ENCODE measurements at regions not wholly inside any gene's neighbourhood (a gene's known extent, or its start where the extent isn't known, plus 50 kb on each side); places are given as distances from the start of the nearest gene placed in this dataset.
A peak's percentile ranks its signal among the peaks of the same experiment; 100 is the strongest.

GRCh38 chr16:26765087-26765486 is 301.6 kb upstream of the C16orf82 start:
- H3K36me3 Mint-ChIP-seq: peaks cover 3% of the 10 kb centered on the region
- H3K27me3 Mint-ChIP-seq: peaks cover 9% of the 10 kb centered on the region
- no peak overlapping the region for H3K27ac Mint-ChIP-seq
- no peaks in the 10 kb centered on the region for H3K4me1 Mint-ChIP-seq
- H3K9me3 Mint-ChIP-seq: peaks cover 2 to 11% (median 7%) of the 10 kb centered on the region in 3 donors
- no peak overlapping the region for H3K4me3 Mint-ChIP-seq

GRCh38 chr16:26768385-26769010 is 298.2 kb upstream of the C16orf82 start:
- no peak overlapping the region for H3K4me3 Mint-ChIP-seq
- H3K27me3 Mint-ChIP-seq: peaks cover 11% of the 10 kb centered on the region
- peak overlapping the region in 1 of 3 donors; percentile 51 for H3K27ac Mint-ChIP-seq
- no peaks in the 10 kb centered on the region for H3K4me1 Mint-ChIP-seq
- H3K9me3 Mint-ChIP-seq: peaks cover 1 to 12% (median 7%) of the 10 kb centered on the region in 3 donors
- H3K36me3 Mint-ChIP-seq: peaks cover 3% of the 10 kb centered on the region

- Mint-ChIP-seq H3K27me3 (peaks cover 13% of the 10 kb centered on the region), H3K4me1 (no peaks in the 10 kb centered on the region), H3K27ac (no peak overlapping the region), H3K4me3 (no peak overlapping the region), H3K36me3 (peaks cover 3% of the 10 kb centered on the region), H3K9me3 (peaks cover 3 to 16% (median 11%) of the 10 kb centered on the region in 3 donors)
These were observed 296.2 kb upstream of the C16orf82 start for GRCh38 chr16:26770547-26770946.

- H3K27ac Mint-ChIP-seq: no peak overlapping the region
- H3K4me3 Mint-ChIP-seq: no peak overlapping the region
- peaks cover 3% of the 10 kb centered on the region for H3K36me3 Mint-ChIP-seq
- H3K27me3 Mint-ChIP-seq: peaks cover 9% of the 10 kb centered on the region
- H3K4me1 Mint-ChIP-seq: no peaks in the 10 kb centered on the region
- H3K9me3 Mint-ChIP-seq: peaks cover 3 to 11% (median 11%) of the 10 kb centered on the region in 3 donors
These were observed 294.2 kb upstream of the C16orf82 start for GRCh38 chr16:26772503-26772902.

- Mint-ChIP-seq H3K27me3 (peaks cover 6% of the 10 kb centered on the region), H3K36me3 (no peaks in the 10 kb centered on the region), H3K4me1 (no peaks in the 10 kb centered on the region), H3K4me3 (no peak overlapping the region), H3K27ac (no peak overlapping the region), H3K9me3 (peaks cover 3 to 11% (median 5%) of the 10 kb centered on the region in 3 donors)
These were observed 288.9 kb upstream of the C16orf82 start for GRCh38 chr16:26777821-26778220.

- H3K4me1 Mint-ChIP-seq: no peaks in the 10 kb centered on the region
- H3K27ac Mint-ChIP-seq: no peak overlapping the region
- no peaks in the 10 kb centered on the region for H3K36me3 Mint-ChIP-seq
- peaks cover 0 to 2% (median 0%) of the 10 kb centered on the region in 3 donors for H3K9me3 Mint-ChIP-seq
- H3K4me3 Mint-ChIP-seq: no peak overlapping the region
- H3K27me3 Mint-ChIP-seq: peaks cover 8% of the 10 kb centered on the region
These were observed 278.8 kb upstream of the C16orf82 start for GRCh38 chr16:26787924-26788323.

- H3K9me3 Mint-ChIP-seq: peaks cover 0 to 2% (median 0%) of the 10 kb centered on the region in 3 donors
- no peak overlapping the region for H3K27ac Mint-ChIP-seq
- H3K27me3 Mint-ChIP-seq: peaks cover 4% of the 10 kb centered on the region
- no peaks in the 10 kb centered on the region for H3K36me3 Mint-ChIP-seq
- H3K4me3 Mint-ChIP-seq: no peak overlapping the region
- no peaks in the 10 kb centered on the region for H3K4me1 Mint-ChIP-seq
These were observed 275.6 kb upstream of the C16orf82 start for GRCh38 chr16:26791169-26791568.

GRCh38 chr16:26795184-26795583 is 271.5 kb upstream of the C16orf82 start:
- Mint-ChIP-seq H3K4me3 (no peak overlapping the region), H3K27ac (no peak overlapping the region), H3K9me3 (no peaks in the 10 kb centered on the region), H3K36me3 (no peaks in the 10 kb centered on the region), H3K27me3 (peaks cover 2% of the 10 kb centered on the region), H3K4me1 (no peaks in the 10 kb centered on the region)

GRCh38 chr16:26801628-26802027 is 265.1 kb upstream of the C16orf82 start:
- no peaks in the 10 kb centered on the region for H3K4me1 Mint-ChIP-seq
- peaks cover 1% of the 10 kb centered on the region for H3K27me3 Mint-ChIP-seq

GRCh38 chr16:26802440-26802839 is 264.3 kb upstream of the C16orf82 start:
- Mint-ChIP-seq H3K27ac (no peak overlapping the region), H3K4me3 (no peak overlapping the region), H3K27me3 (peaks cover 1% of the 10 kb centered on the region), H3K4me1 (no peaks in the 10 kb centered on the region), H3K9me3 (peaks cover 0 to 5% (median 0%) of the 10 kb centered on the region in 3 donors), H3K36me3 (no peaks in the 10 kb centered on the region)

More at GRCh38 chr16:26801628-26802027, 265.1 kb upstream of the C16orf82 start:
- H3K9me3 Mint-ChIP-seq: peaks cover 0 to 5% (median 0%) of the 10 kb centered on the region in 3 donors
- no peaks in the 10 kb centered on the region for H3K36me3 Mint-ChIP-seq
- no peak overlapping the region for H3K27ac Mint-ChIP-seq
- H3K4me3 Mint-ChIP-seq: no peak overlapping the region

- no peaks in the 10 kb centered on the region for H3K36me3 Mint-ChIP-seq
- H3K27me3 Mint-ChIP-seq: peaks cover 1% of the 10 kb centered on the region
- no peak overlapping the region for H3K4me3 Mint-ChIP-seq
- H3K4me1 Mint-ChIP-seq: no peaks in the 10 kb centered on the region
- no peak overlapping the region for H3K27ac Mint-ChIP-seq
- peaks cover 0 to 5% (median 0%) of the 10 kb centered on the region in 3 donors for H3K9me3 Mint-ChIP-seq
These were observed 263.8 kb upstream of the C16orf82 start for GRCh38 chr16:26802965-26803364.

GRCh38 chr16:26806657-26807056 is 260.1 kb upstream of the C16orf82 start:
- Mint-ChIP-seq H3K27me3 (peaks cover 1% of the 10 kb centered on the region), H3K9me3 (peaks cover 0 to 5% (median 2%) of the 10 kb centered on the region in 3 donors), H3K27ac (no peak overlapping the region), H3K4me3 (no peak overlapping the region), H3K4me1 (no peaks in the 10 kb centered on the region), H3K36me3 (peaks cover 2% of the 10 kb centered on the region)

GRCh38 chr16:26809461-26809860 is 257.3 kb upstream of the C16orf82 start:
- no peaks in the 10 kb centered on the region for H3K27me3 Mint-ChIP-seq
- no peak overlapping the region for H3K27ac Mint-ChIP-seq
- H3K4me3 Mint-ChIP-seq: no peak overlapping the region
- peaks cover 2% of the 10 kb centered on the region for H3K36me3 Mint-ChIP-seq
- H3K4me1 Mint-ChIP-seq: no peaks in the 10 kb centered on the region
- peaks cover 0 to 5% (median 2%) of the 10 kb centered on the region in 3 donors for H3K9me3 Mint-ChIP-seq

- Mint-ChIP-seq H3K4me3 (no peak overlapping the region), H3K36me3 (no peaks in the 10 kb centered on the region), H3K9me3 (peaks cover 0 to 2% (median 0%) of the 10 kb centered on the region in 3 donors), H3K27me3 (no peaks in the 10 kb centered on the region), H3K4me1 (no peaks in the 10 kb centered on the region), H3K27ac (no peak overlapping the region)
These were observed 250.5 kb upstream of the C16orf82 start for GRCh38 chr16:26816266-26816665.

GRCh38 chr16:26816885-26817571 is 249.7 kb upstream of the C16orf82 start:
- no peak overlapping the region for H3K27ac Mint-ChIP-seq
- H3K9me3 Mint-ChIP-seq: peaks cover 0 to 2% (median 0%) of the 10 kb centered on the region in 3 donors
- no peak overlapping the region for H3K4me3 Mint-ChIP-seq
- H3K36me3 Mint-ChIP-seq: no peaks in the 10 kb centered on the region
- H3K4me1 Mint-ChIP-seq: no peaks in the 10 kb centered on the region
- H3K27me3 Mint-ChIP-seq: no peaks in the 10 kb centered on the region

GRCh38 chr16:26818393-26818792 is 248.3 kb upstream of the C16orf82 start:
- Mint-ChIP-seq H3K27ac (no peak overlapping the region), H3K27me3 (no peaks in the 10 kb centered on the region), H3K36me3 (no peaks in the 10 kb centered on the region), H3K4me1 (no peaks in the 10 kb centered on the region), H3K4me3 (no peak overlapping the region), H3K9me3 (peaks cover 0 to 2% (median 0%) of the 10 kb centered on the region in 3 donors)
